ENCODE measurements at regions not wholly inside any gene's neighbourhood (a gene's known extent, or its start where the extent isn't known, plus 50 kb on each side); places are given as distances from the start of the nearest gene placed in this dataset.

- DNase-seq, result no peak
Observed at GRCh38 chr9:4435197-4435596, 55.1 kb upstream of the SLC1A1 start.

GRCh38 chr9:4433379-4433778 is 56.9 kb upstream of the SLC1A1 start:
- DNase-seq, result no peak

- DNase-seq, result no peak
Observed at GRCh38 chr9:4430432-4431261, 59.6 kb upstream of the SLC1A1 start.

- DNase-seq, result no peak
Observed at GRCh38 chr9:4425319-4426045, 64.8 kb upstream of the SLC1A1 start.

GRCh38 chr9:4424891-4425290 is 65.4 kb upstream of the SLC1A1 start:
- no peak for DNase-seq

GRCh38 chr9:4424038-4424437 is 66.2 kb upstream of the SLC1A1 start:
- DNase-seq, result no peak

- DNase-seq, result no peak
Observed at GRCh38 chr9:4423207-4423610, 67.1 kb upstream of the SLC1A1 start.

- DNase-seq, result no peak
Observed at GRCh38 chr9:4422495-4422894, 67.8 kb upstream of the SLC1A1 start.

- peak; percentile 8 for DNase-seq
Observed at GRCh38 chr9:4421847-4422246, 68.4 kb upstream of the SLC1A1 start.

GRCh38 chr9:4420351-4420750 is 69.9 kb upstream of the SLC1A1 start:
- no peak for DNase-seq

- no peak for DNase-seq
Observed at GRCh38 chr9:4417578-4418325, 72.5 kb upstream of the SLC1A1 start.

- no peak for DNase-seq
Observed at GRCh38 chr9:4416467-4416866, 73.8 kb upstream of the SLC1A1 start.

GRCh38 chr9:4415281-4415680 is 75.0 kb upstream of the SLC1A1 start:
- no peak for DNase-seq

- no peak for DNase-seq
Observed at GRCh38 chr9:4413856-4414255, 76.4 kb upstream of the SLC1A1 start.

GRCh38 chr9:4404156-4404555 is 86.1 kb upstream of the SLC1A1 start:
- no peak for DNase-seq

- no peak for DNase-seq
Observed at GRCh38 chr9:4402501-4402900, 87.8 kb upstream of the SLC1A1 start.

GRCh38 chr9:4400731-4401130 is 89.5 kb upstream of the SLC1A1 start:
- DNase-seq, result no peak

- no peak for DNase-seq
Observed at GRCh38 chr9:4397917-4398316, 92.4 kb upstream of the SLC1A1 start.

GRCh38 chr9:4393806-4394523 is 94.1 kb upstream of the GLIS3 start:
- no peak for DNase-seq

GRCh38 chr9:4389755-4390154 is 89.9 kb upstream of the GLIS3 start:
- no peak for DNase-seq

- DNase-seq, result no peak
Observed at GRCh38 chr9:4389003-4389402, 89.1 kb upstream of the GLIS3 start.

- no peak for DNase-seq
Observed at GRCh38 chr9:4386819-4387218, 87.0 kb upstream of the GLIS3 start.

GRCh38 chr9:4384750-4385149 is 84.9 kb upstream of the GLIS3 start:
- DNase-seq, result no peak
